Endometrial microvascular endothelial cells (primary cell): ENCODE measurements at regions not wholly inside any gene's neighbourhood (a gene's known extent, or its start where the extent isn't known, plus 50 kb on each side); places are given as distances from the start of the nearest gene placed in this dataset.

ENCODE experiments used
- in situ Hi-C: cut with HindIII; loops from 2 replicates; pipeline ENCODE4 v1.10.0; 2017; ENCODE audit warnings: low sequenced_read_pairs, low pct_unique_long_range_greater_than_20kb; ENCODE audit errors: inconsistent ontology term

DNA sequence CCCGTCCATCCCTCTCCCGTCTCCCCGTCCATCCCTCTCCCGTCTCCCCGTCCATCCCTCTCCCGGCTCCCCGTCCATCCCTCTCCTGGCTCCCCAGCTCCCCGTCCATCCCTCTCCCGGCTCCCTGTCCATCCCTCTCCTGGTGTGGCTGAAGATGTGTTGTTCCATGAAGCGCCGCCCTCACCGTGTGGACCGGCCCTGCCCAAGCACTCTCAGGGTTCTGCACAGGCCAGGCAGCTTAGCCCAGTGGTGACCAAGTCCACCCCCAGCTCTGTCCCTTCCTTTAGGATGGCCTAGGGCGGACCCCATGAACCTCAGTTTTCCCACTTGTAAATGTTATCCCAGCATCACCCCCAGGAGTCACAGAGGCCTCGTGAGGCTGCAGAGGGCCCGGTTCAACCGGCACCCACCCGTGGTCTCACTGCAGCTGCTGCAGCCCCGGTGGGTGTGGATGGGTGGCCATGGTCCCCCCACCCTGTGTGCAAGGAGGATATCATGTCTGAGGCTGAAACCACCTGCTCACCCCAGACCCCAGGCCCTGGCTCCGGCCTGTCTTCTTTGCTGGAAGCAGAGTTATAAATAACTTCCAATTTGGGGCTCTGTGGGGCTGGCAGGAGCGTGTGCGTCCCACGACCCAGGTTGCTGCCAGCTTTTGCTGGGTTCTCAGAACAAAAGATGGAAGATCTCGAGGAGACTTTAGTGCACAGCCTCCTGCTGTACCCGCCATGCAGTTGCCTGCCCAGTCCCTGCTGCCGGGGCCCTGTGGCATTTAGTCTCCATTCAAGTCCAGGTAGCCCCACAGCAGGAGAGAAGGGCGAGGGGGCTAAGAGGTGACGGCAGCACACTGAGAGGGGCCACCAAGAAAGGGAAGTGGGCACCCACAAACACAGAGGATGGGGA, 1147.8 kb downstream of the BRD1 start:
- in situ Hi-C loops, result no loop called here

DNA sequence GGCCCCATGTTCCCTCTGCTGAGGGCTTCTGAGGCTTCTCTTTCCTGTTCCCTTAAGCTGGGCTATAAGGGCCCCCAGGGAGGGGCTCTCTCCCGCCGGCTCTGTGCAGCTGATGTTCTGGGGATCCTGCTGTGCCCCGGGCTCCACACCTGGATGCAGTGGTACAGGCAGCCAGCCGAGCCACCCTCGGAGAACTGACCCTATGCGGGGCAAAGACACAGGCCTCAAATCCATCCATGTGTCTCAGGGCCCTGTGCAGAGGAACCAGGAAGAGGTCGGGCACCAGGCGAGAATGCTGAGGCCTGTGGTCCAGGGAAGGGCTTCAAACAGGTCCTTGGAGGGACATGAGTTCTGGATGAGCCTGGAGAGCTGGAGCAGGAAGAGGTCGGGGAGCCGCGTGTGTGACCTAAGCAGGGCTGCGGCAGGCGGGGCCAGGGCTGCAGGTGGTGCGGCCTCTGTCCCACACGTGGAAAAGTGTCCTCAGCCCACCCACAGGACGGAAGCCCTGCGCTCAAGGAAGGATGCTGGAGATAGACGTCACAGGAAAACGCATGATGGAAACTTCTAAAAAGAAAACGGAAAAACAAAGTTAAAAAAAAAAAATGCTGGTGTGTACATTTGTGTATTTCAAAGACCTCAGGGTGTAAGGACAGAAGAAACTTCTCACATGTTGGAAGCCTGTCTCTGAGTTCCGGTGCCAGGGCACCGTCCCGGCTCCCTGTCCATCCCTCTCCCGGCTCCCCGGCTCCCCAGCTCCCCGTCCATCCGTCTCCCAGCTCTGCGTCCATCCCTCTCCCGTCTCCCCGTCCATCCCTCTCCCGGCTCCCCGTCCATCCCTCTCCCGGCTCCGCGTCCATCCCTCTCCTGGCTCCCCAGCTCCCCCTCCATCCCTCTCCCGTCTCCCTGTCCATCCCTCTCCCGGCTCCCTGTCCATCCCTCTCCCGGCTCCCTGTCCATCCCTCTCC, 1149.2 kb downstream of the BRD1 start:
- in situ Hi-C loops, result no loop called here

DNA sequence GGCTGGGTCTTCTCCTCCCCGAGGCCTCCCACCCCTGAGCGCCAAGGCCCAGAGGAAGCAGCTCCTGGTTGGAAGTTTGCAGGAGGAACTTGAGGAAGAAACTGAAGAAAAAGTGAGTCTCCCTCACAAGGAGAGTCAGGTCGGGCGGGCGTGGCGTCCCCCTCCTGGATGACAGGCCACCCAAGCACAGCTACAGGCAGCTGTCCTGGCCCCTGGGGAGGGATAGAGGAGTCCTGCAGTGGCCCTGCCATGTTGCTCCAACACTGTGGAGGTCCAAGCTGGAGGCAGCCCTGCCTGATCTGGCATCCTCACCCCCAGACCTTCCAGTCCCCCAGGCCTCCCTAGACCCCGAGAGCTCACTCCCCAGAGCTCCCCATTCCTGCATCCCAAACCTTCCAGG, 1150.1 kb downstream of the BRD1 start:
- in situ Hi-C loops, result no loop called here

GRCh38 chr22:48677168-48677520, 1150.5 kb downstream of the BRD1 start:
- in situ Hi-C loops, result no loop called here

GRCh38 chr22:48676266-48677167, 1151.2 kb downstream of the BRD1 start:
- in situ Hi-C loops, result no loop called here

- in situ Hi-C loops, result no loop called here
Observed at GRCh38 chr22:48675830-48676145, 1151.9 kb downstream of the BRD1 start.

- in situ Hi-C loops, result no loop called here
Observed at GRCh38 chr22:48675141-48675829, 1152.4 kb downstream of the BRD1 start.

DNA sequence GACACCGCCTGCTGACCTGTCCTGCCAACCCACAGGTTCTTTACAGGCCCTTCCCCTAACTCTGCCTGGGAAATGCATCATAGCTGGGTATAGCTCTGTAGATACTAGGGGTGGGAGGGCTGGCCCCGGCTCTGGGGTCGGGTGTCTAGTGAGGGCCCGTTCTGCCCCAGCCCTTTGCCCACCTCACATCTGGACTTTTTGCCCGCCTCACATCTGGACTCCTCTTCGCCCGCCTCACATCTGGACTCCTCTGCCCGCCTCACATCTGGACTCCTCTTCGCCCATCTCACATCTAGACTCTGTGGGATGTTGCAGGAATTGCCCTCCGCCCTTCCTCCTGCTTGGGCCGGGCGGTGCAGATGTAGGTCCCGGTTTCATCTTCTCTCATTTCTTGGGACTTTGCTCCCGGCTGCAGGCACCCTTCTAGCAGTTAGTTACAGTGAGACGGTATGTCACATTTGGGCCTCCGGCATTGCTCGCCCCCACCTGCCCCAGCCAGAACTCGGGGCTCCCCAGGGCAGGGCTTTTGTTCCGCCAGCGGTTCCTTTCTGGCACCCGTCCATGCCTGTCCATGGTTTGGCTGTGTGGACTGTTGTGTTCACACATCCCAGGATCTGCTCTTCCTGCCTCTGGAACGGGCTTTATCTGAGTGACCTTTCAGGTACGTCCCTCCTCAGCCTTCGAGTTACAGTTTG, 1153.7 kb downstream of the BRD1 start:
- in situ Hi-C loops, result no loop called here

- in situ Hi-C loops, result no loop called here
Observed at GRCh38 chr22:48672387-48672786, 1155.3 kb downstream of the BRD1 start.

- in situ Hi-C loops, result no loop called here
Observed at GRCh38 chr22:48670731-48671130, 1156.9 kb downstream of the BRD1 start.

DNA sequence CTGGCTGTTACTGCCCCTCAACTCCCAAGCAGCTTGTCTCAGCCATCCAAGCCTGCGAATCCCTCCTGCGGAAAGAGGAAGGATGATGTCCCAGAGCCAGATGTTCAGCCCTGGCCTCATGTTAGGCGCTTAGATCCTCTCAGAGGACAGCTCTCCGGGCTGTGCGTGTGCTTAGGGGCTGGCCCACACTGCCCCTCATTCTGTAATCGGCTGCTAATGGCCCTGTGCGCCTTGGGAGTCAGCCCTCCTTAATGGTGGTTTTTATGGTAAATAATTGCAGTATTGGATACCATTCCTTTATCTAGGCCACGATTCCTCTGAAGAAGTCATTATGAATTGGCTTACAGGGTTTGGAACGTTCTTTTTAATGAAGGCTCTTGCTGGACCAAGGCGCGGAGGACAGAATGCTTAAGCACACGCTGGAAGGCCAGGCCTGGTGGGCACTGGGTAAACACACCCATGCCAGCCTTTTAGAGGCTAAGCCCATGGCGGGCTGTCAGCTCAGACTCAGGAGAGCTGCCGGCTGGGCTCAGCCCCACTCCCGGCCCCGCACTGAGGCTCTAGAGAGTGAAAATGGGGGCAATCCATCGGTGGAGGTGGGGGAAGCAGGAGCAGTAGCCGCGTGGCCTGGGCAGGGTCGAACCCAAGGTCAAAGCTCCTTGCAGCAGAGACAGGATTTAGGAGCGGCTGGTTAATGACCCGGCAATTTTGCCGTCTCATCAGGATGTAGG, 1157.5 kb downstream of the BRD1 start:
- in situ Hi-C loops, result no loop called here

DNA sequence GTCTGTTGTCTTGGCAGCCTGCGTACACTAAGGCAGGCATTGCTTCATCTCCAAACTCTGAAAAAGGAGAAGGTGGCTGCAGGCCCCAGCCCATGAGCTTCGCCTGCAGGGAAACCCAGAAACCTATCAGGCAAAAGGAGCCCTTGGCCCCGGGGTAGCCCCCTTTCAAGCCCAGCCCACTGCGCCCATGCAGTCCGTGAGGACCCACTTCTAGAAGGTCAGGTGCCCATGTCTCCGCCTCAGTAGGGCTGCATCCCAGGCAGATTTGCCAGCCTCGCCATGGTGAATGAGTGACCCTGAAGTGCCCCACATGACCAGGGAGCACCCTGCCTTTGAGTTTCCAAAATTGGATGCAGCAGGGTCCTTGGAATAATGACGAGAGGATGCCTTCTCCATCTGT, 1158.4 kb downstream of the BRD1 start:
- in situ Hi-C loops, result no loop called here

DNA sequence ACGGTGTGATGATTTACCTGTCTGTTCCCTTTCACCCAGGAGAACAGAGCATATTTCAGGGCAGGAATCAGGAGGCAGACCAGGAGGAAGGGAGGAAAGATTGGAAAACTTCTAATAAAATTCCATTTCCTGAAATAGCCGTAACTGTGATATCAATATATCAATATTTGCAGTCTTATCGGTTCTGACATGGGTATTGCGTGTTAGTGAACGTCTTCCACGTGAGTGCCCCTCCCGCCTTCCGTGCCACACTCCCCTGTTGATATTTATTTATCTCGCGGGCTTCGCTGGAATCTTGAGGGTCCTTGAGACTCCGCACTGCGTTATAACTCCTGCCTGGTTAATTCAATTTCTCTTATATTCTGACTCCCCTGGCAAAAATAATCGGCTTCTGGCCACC, 1160.4 kb downstream of the BRD1 start:
- in situ Hi-C loops, result no loop called here

DNA sequence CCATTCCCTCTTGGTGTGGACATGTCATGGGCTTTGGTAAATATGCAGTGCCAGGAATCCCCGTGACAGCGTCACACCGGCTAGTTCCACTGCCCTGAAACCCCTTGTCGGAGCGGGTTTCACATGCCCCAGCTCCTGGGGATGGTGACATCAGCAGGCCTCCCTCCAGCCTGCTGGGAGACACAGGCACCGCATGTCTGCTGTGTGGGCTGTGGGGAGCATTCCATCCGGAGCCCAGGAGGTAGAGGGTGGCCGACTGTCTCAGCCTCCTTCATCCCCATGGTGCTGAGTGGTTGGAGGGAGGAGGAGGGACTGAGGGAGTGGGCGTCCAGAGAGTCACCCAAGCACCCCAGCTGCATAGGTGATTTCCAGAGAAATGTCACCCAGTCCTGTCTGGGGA, 1161.1 kb downstream of the BRD1 start:
- in situ Hi-C loops, result no loop called here

DNA sequence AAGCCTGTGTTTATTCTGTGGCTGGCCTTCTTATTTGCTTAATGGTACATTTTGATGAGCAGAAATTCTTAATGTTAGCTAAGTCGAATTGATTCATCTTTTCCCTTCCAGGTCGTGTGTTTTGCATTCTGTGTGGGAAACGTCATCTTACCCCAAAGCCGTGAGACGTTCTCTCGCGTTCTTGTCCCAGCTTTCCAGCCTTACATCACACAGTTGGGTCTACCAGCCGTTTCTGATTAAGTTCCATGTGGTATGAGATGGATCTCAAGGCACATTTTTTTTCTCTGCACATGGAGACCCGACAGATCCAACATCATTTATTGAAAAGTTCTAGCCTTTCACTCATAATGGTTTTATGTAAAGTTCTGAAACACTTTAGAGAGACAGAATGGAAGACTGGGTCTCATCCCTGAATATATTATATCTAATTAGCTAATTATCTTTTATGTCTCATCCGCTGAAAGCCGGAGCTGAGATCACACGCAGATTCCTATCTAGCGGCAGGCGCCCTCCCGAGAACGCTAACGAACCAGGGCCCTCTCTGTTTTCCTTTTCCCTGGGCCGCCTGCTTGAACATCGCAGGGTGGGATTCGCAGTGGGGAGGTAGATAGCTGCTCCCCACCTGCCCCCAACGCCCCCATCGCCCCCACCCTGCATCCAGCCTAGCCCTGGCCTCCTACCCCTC, 1162.2 kb downstream of the BRD1 start:
- in situ Hi-C loops, result no loop called here

GRCh38 chr22:48664586-48664985, 1163.1 kb downstream of the BRD1 start:
- in situ Hi-C loops, result no loop called here

GRCh38 chr22:48663297-48663696, 1164.4 kb downstream of the BRD1 start:
- in situ Hi-C loops, result no loop called here
